NCI-H2081 (cell line): ENCODE measurements at regions not wholly inside any gene's neighbourhood (a gene's known extent, or its start where the extent isn't known, plus 50 kb on each side); places are given as distances from the start of the nearest gene placed in this dataset.

ENCODE experiments used
- DNase-seq, 2 experiments: peaks; one replicate each; lab custom pipeline; 2025; lab: John Stamatoyannopoulos, UW

- DNase-seq: no peak
Measured at GRCh38 chr11:116442238-116442752, 330.5 kb downstream of the BUD13 start.

DNA sequence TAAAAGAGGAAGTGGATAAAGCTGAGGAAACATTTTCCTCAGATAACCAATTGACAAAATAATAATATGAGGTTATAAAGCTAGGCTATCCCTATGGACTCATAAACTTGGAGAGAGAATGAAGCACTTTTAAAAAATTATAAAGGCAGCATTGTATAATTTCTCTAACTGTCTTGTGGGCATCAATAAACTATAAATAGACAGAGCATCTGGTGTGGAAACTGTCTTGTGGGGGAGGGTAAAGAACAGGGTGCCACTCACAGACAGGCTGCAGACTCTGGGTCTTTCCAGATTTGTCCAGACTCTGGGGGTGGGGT is 333.5 kb downstream of the BUD13 start:
- no peak for DNase-seq

GRCh38 chr11:116438651-116439360 is 334.0 kb downstream of the BUD13 start:
- no peak for DNase-seq

- DNase-seq: no peak
Measured at GRCh38 chr11:116434986-116435385, 337.8 kb downstream of the BUD13 start.

DNA sequence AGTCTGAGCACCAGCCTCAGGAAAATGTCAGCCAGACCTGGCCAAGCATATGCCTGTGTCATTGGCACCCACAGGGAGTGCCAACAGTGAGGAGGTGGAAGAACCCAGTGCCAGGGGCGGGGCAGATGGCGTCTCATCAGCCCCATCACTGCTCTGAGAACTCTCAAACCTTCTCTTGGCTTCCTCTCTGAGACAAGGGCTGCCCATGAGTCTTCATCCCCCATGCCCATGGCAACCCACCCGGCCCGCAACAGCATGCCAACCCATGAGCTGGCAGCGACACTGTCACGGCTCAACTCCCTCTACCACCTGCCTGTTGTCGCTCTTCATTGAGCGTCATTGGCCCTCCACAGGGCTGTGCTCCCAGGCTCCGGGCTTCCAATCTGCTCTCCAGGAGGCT is 340.5 kb downstream of the BUD13 start:
- DNase-seq: no peak

GRCh38 chr11:116431842-116432241 is 340.9 kb downstream of the BUD13 start:
- DNase-seq: no peak

- DNase-seq: no peak
Measured at GRCh38 chr11:116428638-116428975, 344.2 kb downstream of the BUD13 start.

DNA sequence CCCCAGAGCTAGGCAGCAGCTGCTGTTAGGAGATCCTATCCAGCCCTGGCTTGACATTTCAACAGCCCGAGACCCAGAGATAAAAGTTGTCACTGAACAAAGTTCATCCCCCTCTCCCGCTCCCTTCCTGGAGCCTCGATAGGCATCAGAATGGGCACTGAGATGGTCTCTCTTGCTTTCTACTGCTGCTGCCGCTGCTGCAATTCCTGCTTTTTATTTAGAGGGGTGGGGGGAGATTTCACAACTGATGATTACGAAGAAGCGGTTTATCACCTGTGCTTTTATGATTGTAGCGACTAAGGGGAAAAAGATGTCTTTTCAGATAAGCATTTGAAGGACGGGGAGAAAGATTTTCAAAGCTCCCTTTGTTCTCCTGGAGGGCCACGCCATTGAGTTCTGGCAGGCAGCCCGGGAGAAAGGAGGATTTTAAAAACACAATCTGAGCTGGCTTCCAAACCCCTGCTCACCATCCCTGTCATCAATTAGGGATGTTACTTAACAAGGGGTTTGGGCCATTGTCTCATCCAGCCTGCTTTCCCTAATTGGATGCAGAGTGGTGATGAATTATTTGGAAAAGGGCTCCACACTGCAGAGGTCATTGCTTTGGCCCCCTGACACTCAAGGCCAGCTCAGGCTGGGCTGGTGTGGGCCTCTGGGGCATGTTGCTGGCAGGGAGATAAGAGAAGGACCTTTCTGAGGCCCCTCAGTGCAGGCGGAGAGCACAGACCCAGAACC is 344.7 kb downstream of the BUD13 start:
- peak; percentile 45 to 64 for DNase-seq

DNA sequence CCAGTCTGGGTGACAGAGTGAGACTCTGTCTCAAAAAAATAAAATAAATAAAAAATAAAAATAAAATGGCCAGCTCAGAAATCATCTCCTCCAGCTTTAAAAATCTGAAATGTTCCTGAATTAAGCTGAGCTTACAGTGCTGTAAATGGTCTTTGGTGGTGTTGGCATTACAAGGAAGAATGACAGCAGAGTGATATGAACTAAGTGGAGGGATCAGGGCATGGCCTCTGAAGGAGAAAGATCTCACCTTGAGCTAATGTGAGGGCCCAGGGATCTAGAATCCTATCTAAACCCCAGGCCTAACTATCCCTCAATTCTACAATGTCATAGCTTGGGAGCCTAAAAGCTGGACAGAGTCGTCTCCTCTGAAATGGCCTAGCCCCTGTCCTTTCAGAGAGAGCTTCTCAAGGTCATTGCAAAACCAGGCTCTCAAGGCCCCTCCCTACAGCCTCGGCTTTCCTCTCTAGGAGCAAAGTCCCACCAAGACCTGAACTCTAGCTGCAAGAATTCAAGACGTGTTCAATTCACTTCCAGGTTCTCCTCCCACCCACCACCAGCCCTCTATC is 345.4 kb downstream of the BUD13 start:
- no peak for DNase-seq

DNA sequence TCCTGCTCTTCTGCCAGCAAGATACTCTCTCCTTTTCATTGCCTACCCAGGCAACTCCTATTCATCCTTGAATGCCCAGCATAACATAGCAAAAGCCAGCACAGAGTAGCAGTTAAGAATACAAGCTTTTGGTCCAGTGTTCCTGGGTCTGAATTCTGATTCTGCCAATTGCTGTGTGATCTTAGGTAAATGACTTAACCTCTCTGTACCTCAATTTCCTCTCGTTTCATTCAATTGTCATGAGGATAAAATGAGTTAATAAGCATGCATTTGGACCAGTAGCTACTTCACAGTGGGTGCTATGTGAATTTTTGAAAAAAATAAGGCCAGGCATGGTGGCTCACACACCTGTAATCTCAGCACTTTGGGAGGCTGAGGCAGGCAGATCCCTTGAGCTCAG is 346.0 kb downstream of the BUD13 start:
- no peak for DNase-seq

GRCh38 chr11:116424615-116425261 is 348.0 kb downstream of the BUD13 start:
- DNase-seq: peak in 1 of 2 experiments; percentile 12

DNA sequence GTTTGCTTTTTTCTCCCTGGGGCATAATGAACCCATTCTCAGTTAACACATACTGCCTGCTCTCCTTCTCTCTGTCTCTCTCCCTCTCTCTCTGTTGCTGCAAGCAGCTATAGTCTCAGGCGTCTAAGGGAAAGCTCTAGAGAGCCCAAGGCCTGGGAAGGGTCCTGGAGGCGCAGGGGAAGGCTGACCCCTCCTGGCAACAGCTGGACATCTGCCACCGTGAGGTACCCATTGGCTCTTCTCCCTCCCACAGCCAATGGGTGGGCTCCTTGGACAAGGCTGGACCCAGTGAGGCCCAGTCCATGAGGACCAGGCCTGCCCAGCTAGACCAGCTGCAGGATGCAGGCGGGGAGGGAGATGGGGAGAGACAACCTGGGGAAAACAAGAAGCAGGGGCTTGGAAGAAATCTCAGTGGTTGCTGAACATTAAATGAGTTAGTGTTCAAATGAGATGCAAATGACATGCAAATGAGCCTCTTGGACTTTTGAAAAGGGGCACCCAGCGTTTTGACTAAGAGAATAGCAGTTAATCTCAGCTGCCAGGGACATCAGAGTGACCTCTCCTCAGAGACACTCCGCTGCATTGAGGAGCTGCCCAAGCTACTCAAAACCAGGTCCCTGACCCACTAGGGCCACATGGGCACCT is 349.7 kb downstream of the BUD13 start:
- DNase-seq: peak in 1 of 2 experiments; percentile 34

DNA sequence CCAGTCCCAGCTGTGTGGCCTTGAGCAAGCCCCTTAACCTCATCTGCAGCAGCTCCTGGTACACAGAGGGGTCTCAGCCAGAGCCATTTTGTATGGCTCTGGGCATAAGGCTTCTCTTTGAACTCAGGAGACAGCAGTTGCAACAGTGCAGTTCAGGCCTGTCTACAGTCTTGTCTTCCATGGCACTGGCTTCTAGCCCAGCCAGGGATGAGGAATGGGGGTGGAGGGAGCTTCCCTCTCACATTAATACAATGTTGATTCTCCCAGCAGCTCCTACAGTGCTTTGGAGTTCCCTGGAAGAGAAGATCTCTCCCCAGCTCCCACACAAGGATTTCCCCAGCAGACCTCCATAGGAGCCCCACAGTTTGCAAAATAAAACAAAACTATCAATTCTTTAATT is 350.2 kb downstream of the BUD13 start:
- DNase-seq: peak in 1 of 2 experiments; percentile 57

GRCh38 chr11:116421529-116422185 is 351.1 kb downstream of the BUD13 start:
- peak; percentile 86 to 92 for DNase-seq

DNA sequence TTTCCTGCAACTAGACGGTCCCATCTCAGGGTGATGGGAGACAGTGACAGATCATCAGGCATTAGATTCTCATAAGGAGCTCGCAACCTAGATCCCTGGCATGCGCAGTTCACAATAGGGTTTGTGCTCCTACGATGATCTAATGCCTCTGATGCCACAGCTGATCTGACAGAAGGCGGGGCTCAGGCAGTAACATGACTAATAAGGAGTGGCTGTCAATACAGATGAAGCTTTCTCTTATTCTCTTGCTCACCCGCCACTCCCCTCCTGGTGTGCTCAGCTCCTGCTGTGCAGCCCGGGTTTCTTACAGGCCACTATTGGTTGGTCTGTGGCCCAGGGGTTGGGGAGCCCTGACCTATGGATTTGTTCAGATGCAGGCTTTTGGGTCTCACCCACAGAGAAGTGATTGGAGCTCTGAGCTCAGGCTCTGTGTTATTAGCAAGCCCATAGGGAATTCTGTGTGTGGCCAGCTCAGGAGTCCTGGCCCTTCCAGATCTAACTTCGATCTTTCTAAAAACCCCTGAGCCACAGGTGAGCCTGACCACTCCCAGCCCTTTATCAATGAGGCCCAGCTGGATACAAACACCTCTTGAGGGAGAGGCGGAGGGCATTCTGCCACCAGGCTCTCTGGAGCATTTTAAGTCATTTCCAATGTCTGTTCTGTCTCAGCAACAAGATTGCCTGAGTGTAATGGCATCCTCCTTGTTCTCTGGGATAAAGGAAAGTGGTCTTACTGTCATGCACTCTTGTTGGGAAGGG is 351.8 kb downstream of the BUD13 start:
- peak in 1 of 2 experiments; percentile 56 for DNase-seq

DNA sequence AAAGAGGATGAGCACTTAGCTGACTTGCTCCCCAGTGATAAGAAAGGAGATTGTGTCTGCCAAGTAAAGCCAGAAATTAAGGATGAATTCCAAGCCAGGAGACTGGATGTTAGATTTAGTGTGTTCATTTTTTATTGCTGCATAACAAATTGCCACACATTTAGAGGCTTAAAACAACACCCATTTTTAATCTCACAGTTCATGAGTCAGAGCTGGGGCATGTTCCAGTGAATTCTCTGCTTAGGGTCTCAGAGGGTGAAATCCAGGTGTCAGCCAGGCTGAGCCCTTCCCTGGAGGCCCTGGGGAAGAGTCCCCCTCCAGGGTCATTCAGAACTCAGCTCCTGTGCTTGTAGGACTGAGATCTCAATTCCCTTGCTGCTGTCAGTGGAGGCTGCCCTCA is 352.8 kb downstream of the BUD13 start:
- no peak for DNase-seq

DNA sequence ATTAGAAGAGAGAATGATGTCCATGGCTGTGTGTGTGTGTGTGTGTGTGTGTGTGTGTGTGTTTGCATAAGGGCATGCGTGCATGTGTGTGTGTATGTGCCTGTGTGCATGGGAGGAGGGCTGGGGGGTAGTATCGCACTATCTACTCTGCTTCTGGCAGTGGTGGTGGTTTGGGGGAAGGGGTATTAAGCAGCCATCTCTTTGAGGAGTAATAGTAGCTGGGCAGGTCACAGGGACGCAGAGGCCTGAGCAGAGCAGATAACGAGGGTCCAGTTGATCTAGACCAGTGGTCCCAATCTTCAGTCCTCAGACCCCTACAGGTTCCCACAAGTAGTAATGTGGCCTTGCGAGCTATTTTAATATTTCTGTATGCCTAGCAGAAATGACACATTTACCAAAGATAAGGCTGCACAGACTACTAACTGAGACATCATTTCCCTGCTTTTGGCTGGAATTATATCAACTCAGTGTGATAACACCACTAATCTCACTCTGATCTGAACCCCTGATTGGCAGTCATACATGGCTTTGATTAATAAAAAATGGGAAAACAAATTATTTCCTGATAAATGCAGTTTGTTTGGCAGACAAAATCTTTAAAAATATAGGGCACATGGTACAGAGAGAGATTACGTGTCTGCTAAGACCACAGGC is 354.3 kb downstream of the BUD13 start:
- DNase-seq: no peak

DNA sequence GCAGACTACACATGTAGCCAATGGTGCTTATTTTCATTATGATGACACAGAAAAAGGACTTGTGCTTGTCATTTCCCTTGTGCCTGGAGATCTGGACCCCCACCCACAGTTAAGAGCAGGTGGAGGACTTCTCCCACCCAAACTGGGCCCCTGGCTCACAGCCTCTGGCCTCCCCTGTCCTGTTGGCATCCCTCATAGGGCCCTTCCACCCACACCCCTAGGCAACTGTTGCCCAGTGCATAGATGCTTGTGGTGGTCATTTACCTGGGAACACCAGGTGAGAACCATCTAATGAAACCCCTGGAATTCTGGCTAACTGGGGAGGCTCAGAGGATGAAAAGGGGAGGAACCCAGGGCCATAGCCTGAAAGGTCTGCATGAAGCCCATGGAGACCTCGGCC is 355.9 kb downstream of the BUD13 start:
- no peak for DNase-seq

GRCh38 chr11:116415095-116415494 is 357.7 kb downstream of the BUD13 start:
- DNase-seq: peak; percentile 64 to 87

GRCh38 chr11:116414357-116414880 is 358.4 kb downstream of the BUD13 start:
- no peak for DNase-seq
